HepG2 (cell line): ENCODE measurements at regions not wholly inside any gene's neighbourhood (a gene's known extent, or its start where the extent isn't known, plus 50 kb on each side); places are given as distances from the start of the nearest gene placed in this dataset.

Experiments used
- ATAC-seq: fragments of 200-7000 bp; cut with Tn5 transposase; 3 replicates; pipeline ENCODE4 v1.9.1; 2020; ENCODE audit warnings: mild to moderate bottlenecking, moderate library complexity
- BruUV-seq: library from RNA; stranded (reverse); fragments of 400-500 nt; replicated peaks from 2 replicates; lab custom pipeline; 2021; lab: Mats Ljungman, UMichigan
- CTCF ChIA-PET: fragments of 300-600 bp; formaldehyde crosslinking; extraction: SDS; loops from one replicate; lab custom pipeline; 2021; ENCODE audit warnings: low total read pairs, inconsistent platforms, low intra/inter-chr PET ratio; lab: Yijun Ruan, JAX
- POLR2A ChIA-PET: fragments of 350-600 bp; sonication (Branson Sonifier 250); formaldehyde crosslinking; loops from one replicate; lab custom pipeline; 2020; ENCODE audit warnings: antibody characterized with exemption, inconsistent platforms; lab: Yijun Ruan, JAX
- DNase-seq: peaks from one replicate; pipeline ENCODE4 v3.0.0-alpha.2; 2015; ENCODE audit warnings: low spot score
- FAIRE-seq: peaks from 3 replicates; lab custom pipeline; 2011; peaks lifted over from hg19 to GRCh38; lab: Jason Lieb, UNC
- H2AFZ ChIP-seq: one replicate; pipeline ENCODE4 v1.6.1; 2011; ENCODE audit warnings: low read length, inconsistent platforms
- H3K27ac ChIP-seq: fragments of 300-600 bp; 3 replicates; pipeline ENCODE4 v1.8.0; 2011; ENCODE audit warnings: mixed run types, mild to moderate bottlenecking, mixed read lengths, low read length, inconsistent platforms; ENCODE audit not compliant: insufficient read depth; ENCODE audit errors: extremely low read length
- H3K27me3 ChIP-seq, 2 experiments: fragments of 200-600 bp in 1 of 2; 2 replicates in 1 of 2; 3 replicates in 1 of 2; pipeline versions ENCODE4 v1.6.0 to v1.8.0; 2011; ENCODE audit warnings: low read length in 2 of 2, mild to moderate bottlenecking in 2 of 2, moderate library complexity in 2 of 2, inconsistent platforms in 1 of 2; ENCODE audit not compliant: insufficient read depth in 2 of 2, control insufficient read depth in 1 of 2
- H3K36me3 ChIP-seq, 2 experiments: fragments of 200-600 bp in 1 of 2; replicated peaks in 1 of 2; 2 replicates in 1 of 2; 3 replicates in 1 of 2; pipeline versions ENCODE4 v1.5.1 to v1.8.0; 2011; ENCODE audit warnings: low read length in 2 of 2, inconsistent platforms in 1 of 2; ENCODE audit not compliant: insufficient read depth in 2 of 2, control insufficient read depth in 1 of 2
- H3K4me1 ChIP-seq: 2 replicates; pipeline ENCODE4 v1.5.1; 2012; ENCODE audit warnings: low read length, inconsistent platforms; ENCODE audit not compliant: insufficient read depth
- H3K4me2 ChIP-seq: 2 replicates; pipeline ENCODE4 v1.6.0; 2011; ENCODE audit warnings: low read depth, low read length, inconsistent platforms
- H3K4me3 ChIP-seq, 3 experiments: fragments of 200-600 bp in 1 of 3; sonication (generic), shearing (Covaris generic) in 1 of 3; replicated peaks in 1 of 3; 2 replicates each; pipeline ENCODE4 v1.5.1; 2011 to 2016; ENCODE audit warnings: low read length in 3 of 3, inconsistent platforms in 2 of 3, low read depth in 2 of 3, mild to moderate bottlenecking in 2 of 3, control low read depth in 1 of 3, mixed read lengths in 1 of 3; ENCODE audit not compliant: insufficient read depth in 1 of 3
- H3K79me2 ChIP-seq: one replicate; pipeline ENCODE4 v1.6.1; 2011; ENCODE audit warnings: low read length, inconsistent platforms; ENCODE audit not compliant: insufficient read depth
- H3K9ac ChIP-seq: 2 replicates; pipeline ENCODE4 v1.6.0; 2011; ENCODE audit warnings: mild to moderate bottlenecking, low read depth, low read length, inconsistent platforms; ENCODE audit not compliant: insufficient read depth
- H3K9me3 ChIP-seq: 2 replicates; pipeline ENCODE4 v1.5.1; 2012; ENCODE audit warnings: mild to moderate bottlenecking, low read length
- H4K20me1 ChIP-seq: 2 replicates; pipeline ENCODE4 v1.6.0; 2011; ENCODE audit warnings: inconsistent platforms, mild to moderate bottlenecking, low read length, moderate library complexity; ENCODE audit not compliant: insufficient read depth
- CEBPB ChIP-seq: IDR thresholded peaks from 2 replicates; pipeline ENCODE4 v1.6.1; 2011; ENCODE audit warnings: low read depth, low read length, improper control_type of control experiment, borderline replicate concordance
- CENPX ChIP-seq: sonication (generic); formaldehyde crosslinking; IDR thresholded peaks from 2 replicates; pipeline ENCODE4 v1.9.0; 2021; ENCODE audit warnings: mild to moderate bottlenecking, missing genetic modification reagents, moderate library complexity
- E2F5 ChIP-seq: sonication (generic); formaldehyde crosslinking; conservative IDR thresholded peaks from 2 replicates; pipeline ENCODE4 v1.4.0; 2020; ENCODE audit warnings: missing genetic modification reagents
- FIP1L1 ChIP-seq: fragments of 200-400 bp; formaldehyde crosslinking; IDR thresholded peaks from 2 replicates; pipeline ENCODE4 v1.6.1; 2018; ENCODE audit warnings: low read depth, mild to moderate bottlenecking, low read length, moderate library complexity, borderline replicate concordance; ENCODE audit not compliant: insufficient read depth
- GPBP1L1 ChIP-seq: sonication (generic); formaldehyde crosslinking; IDR thresholded peaks from 2 replicates; pipeline ENCODE4 v1.5.0; 2020; ENCODE audit warnings: mild to moderate bottlenecking, missing genetic modification reagents
- HNRNPUL1 ChIP-seq: fragments of 200-400 bp; formaldehyde crosslinking; IDR thresholded peaks from 2 replicates; pipeline ENCODE4 v1.6.1; 2017; ENCODE audit warnings: low read depth, mild to moderate bottlenecking, low read length, moderate library complexity
- KDM2A ChIP-seq: sonication (generic); formaldehyde crosslinking; IDR thresholded peaks from 2 replicates; pipeline ENCODE4 v1.4.0; 2020; ENCODE audit warnings: low read depth, missing genetic modification reagents, borderline replicate concordance
- RBM39 ChIP-seq: fragments of 200-400 bp; formaldehyde crosslinking; IDR thresholded peaks from one replicate; pipeline ENCODE4 v1.6.1; 2018; ENCODE audit warnings: antibody characterized with exemption, mild to moderate bottlenecking, low read depth, low read length; ENCODE audit not compliant: poor library complexity, severe bottlenecking
- SYNCRIP ChIP-seq: fragments of 200-400 bp; formaldehyde crosslinking; IDR thresholded peaks from 2 replicates; pipeline ENCODE4 v1.6.1; 2018; ENCODE audit warnings: mild to moderate bottlenecking, low read depth, low read length; ENCODE audit not compliant: insufficient read depth
- ZNF354B ChIP-seq: sonication (generic); formaldehyde crosslinking; IDR thresholded peaks from 2 replicates; pipeline ENCODE4 v1.8.0; 2022; ENCODE audit warnings: mild to moderate bottlenecking, missing genetic modification reagents
- ZNF652 ChIP-seq: IDR thresholded peaks from 2 replicates; pipeline ENCODE4 v1.6.1; 2016; ENCODE audit warnings: low read depth, borderline replicate concordance
- ZNF740 ChIP-seq: sonication (generic); formaldehyde crosslinking; IDR thresholded peaks from 2 replicates; pipeline ENCODE4 v1.4.0; 2020; ENCODE audit warnings: missing genetic modification reagents
- ZNF879 ChIP-seq: sonication (generic); formaldehyde crosslinking; IDR thresholded peaks from 2 replicates; pipeline ENCODE4 v1.8.1; 2023; ENCODE audit warnings: missing genetic modification reagents
- WGBS: methylation state at CpG from one replicate; pipeline ENCODE4 v1.1.6; 2017; ENCODE audit warnings: low lambda C conversion rate; 5-methylcytosine and 5-hydroxymethylcytosine counted together
- in situ Hi-C: cut with HindIII; loops from 2 replicates; pipeline ENCODE4 v1.10.0; 2017; ENCODE audit warnings: low pct_unique_long_range_greater_than_20kb; ENCODE audit not compliant: extremely low pct_ligation_motif_present
- intact Hi-C: fragments of 100-400 bp; cut with micrococcal nuclease; formaldehyde crosslinking; loops from one replicate; pipeline ENCODE4 v1.10.0; 2022; ENCODE audit not compliant: unreplicated experiment
- TF ChIP-seq, protein P1 (sequence below): sonication (generic); formaldehyde crosslinking; IDR thresholded peaks from 2 replicates; pipeline ENCODE4 v1.4.0; 2020; ENCODE audit warnings: missing genetic modification reagents

DNA sequence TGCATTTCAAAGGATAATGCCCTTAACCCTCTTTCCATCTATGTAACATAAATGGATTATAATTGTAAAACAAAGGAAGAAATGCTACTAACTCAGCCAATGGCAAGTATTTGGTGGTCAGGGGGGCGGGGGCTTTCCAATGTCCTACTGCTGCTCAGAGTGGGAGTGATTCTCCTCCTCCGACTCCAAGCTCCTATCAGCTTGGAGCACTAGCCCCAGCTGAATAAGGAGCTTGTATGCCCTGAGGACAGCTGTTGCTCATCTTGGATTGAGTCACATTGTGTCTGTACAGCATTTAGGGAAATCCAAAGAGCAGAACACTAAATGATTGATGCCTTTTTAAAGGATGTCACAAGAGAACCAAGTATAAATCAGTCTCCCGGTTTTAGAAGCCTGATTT is 105.6 kb upstream of the ZNF521 start:
- no peak overlapping the region for H3K27ac ChIP-seq
- no peak for ATAC-seq
- no peaks in the 10 kb centered on the region for H4K20me1 ChIP-seq
- H3K79me2 ChIP-seq: no peaks in the 10 kb centered on the region
- H3K36me3 ChIP-seq: no peaks in the 10 kb centered on the region
- WGBS: 13% methylated on average over 2 of the region's 3 CpGs
- POLR2A ChIA-PET: no interaction called here
- no peak overlapping the region for H2AFZ ChIP-seq
- no peaks in the 10 kb centered on the region for H3K4me1 ChIP-seq
- H3K9ac ChIP-seq: no peak overlapping the region
- CTCF ChIA-PET: no interaction called here
- no peaks in the 10 kb centered on the region for H3K9me3 ChIP-seq
- TF ChIP-seq CEBPB (no peak), ZNF652 (CRISPR knock-in tag) (no peak), ZNF740 (CRISPR knock-in tag) (no peak), CENPX (no peak), RBM39 (no peak), ZNF354B (CRISPR knock-in tag) (no peak), HNRNPUL1 (no peak), KDM2A (CRISPR knock-in tag) (no peak), GPBP1L1 (no peak), FIP1L1 (no peak), SYNCRIP (no peak), ZNF879 (CRISPR knock-in tag) (no peak), E2F5 (no peak)
- TF ChIP-seq, protein P1, sequence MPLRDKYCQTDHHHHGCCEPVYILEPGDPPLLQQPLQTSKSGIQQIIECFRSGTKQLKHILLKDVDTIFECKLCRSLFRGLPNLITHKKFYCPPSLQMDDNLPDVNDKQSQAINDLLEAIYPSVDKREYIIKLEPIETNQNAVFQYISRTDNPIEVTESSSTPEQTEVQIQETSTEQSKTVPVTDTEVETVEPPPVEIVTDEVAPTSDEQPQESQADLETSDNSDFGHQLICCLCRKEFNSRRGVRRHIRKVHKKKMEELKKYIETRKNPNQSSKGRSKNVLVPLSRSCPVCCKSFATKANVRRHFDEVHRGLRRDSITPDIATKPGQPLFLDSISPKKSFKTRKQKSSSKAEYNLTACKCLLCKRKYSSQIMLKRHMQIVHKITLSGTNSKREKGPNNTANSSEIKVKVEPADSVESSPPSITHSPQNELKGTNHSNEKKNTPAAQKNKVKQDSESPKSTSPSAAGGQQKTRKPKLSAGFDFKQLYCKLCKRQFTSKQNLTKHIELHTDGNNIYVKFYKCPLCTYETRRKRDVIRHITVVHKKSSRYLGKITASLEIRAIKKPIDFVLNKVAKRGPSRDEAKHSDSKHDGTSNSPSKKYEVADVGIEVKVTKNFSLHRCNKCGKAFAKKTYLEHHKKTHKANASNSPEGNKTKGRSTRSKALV (CRISPR knock-in tag): no peak
- FAIRE-seq: no peak
- in situ Hi-C loops (no loop called here), intact Hi-C loops (no loop called here)
- no peak overlapping the region for H3K4me3 ChIP-seq
- H3K4me2 ChIP-seq: no peak overlapping the region
- no TSS peak for BruUV-seq
- DNase-seq: no peak
- no peaks in the 10 kb centered on the region for H3K27me3 ChIP-seq
